ENCODE measurements at regions not wholly inside any gene's neighbourhood (a gene's known extent, or its start where the extent isn't known, plus 50 kb on each side); places are given as distances from the start of the nearest gene placed in this dataset.
A peak's percentile ranks its signal among the peaks of the same experiment; 100 is the strongest.

DNA sequence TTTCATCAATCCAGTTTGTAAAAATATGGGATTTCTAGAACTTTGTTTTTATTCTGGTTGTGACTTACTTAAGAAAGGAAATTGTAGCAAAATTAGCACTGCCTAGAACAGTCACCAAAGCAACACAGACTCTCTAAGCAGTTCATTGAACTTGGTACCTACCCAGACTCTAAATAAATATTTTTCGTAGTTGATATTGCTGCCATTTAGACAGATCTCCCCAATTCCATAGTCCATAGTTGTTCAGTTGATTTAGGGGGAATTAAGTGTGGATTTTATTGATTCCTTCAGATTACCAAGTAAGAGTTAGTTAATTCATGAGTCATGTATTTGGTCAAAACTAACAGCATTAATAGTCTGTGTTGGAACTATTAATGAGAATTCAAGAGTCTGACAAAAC is 822.5 kb downstream of the DHX35 start:
- no peak for ATAC-seq (ENCODE audit: low FRiP score)
- DNase-seq (ENCODE audit: low spot score) = no peak
- TF ChIP-seq CTCF (IDR thresholded peaks at IDR 0.05) = no peak

GRCh38 chr20:39778847-39779604 is 816.9 kb downstream of the DHX35 start:
- ATAC-seq (ENCODE audit: low FRiP score) (no peak), DNase-seq (ENCODE audit: low spot score) (no peak)
- no peak for TF ChIP-seq CTCF (IDR thresholded peaks at IDR 0.05)

GRCh38 chr20:39778431-39778830 is 816.3 kb downstream of the DHX35 start:
- no peak for TF ChIP-seq CTCF (IDR thresholded peaks at IDR 0.05)
- DNase-seq (ENCODE audit: low spot score) (no peak), ATAC-seq (ENCODE audit: low FRiP score) (no peak)

DNA sequence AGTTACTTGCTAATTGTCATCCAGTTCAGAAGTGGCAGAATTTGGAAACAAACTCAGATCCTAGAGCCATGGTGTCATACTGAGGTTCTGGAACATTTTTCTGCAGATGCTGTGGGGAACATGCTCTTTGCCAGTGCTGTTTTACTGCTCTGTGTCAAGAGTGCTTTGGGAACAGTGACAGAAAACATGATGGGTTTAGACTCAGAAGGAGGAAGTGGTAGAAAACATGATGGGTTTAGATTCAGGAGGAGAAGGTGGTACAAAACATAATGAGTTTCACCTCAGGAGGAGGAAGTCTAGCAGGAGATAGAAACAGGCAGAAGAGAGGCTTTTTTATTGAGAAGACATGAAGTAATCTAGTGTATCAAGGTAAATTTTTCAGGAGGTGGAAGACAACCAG is 815.5 kb downstream of the DHX35 start:
- DNase-seq (ENCODE audit: low spot score) = no peak
- no peak for ATAC-seq (ENCODE audit: low FRiP score)
- no peak for TF ChIP-seq CTCF (IDR thresholded peaks at IDR 0.05)

GRCh38 chr20:39775110-39775509 is 813.0 kb downstream of the DHX35 start:
- no peak for TF ChIP-seq CTCF (IDR thresholded peaks at IDR 0.05)
- ATAC-seq (ENCODE audit: low FRiP score) = no peak
- DNase-seq (ENCODE audit: low spot score) = peak; percentile 26

DNA sequence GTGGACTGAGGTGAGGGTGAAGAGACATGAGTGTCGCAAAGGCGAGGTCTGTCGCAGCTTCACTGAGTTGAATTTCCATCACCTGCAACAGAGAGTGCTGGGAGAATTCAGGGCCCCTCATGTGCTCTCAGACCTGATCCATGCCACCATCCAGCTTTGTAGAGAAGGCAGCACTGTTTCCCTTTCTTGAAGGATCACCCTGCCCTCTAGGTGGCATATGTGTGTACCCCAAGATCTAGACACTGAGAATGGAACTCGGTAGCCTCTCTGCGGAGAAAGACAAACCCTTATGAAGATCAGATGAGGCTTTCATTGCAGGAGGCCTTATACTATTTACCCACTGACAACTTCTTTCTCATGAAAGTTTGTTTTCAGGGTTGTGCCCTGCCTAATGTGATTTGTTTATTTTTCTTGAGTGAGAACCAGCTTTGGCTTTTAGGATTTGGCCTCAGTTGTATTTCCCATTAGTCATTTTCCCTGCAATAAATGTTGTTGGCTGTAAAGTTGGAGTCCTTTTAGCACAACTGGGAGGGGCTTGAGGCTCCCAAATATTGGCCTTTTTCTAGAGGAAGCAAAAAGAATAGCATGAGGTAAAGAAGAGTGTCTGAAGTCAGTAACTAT is 811.3 kb downstream of the DHX35 start:
- no peak for TF ChIP-seq CTCF (IDR thresholded peaks at IDR 0.05)
- no peak for ATAC-seq (ENCODE audit: low FRiP score)

DNA sequence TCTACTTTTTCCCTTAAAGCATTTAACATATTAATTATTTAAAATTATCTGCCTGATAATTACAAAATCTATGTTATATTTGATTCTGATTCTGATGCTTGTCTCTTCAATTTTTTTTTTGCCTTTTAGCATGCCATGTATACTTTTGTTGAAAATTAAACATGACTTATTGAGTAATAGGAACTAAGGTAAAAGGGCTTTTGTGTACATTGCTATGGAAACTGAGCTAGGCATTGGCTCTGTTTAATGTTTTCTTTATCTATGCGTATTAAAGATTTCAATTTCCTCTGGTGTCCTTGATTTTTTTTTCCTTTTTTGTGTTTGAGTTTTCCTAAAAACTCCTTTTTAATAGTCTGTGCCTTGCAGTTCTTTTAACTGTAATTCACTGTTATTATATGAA is 805.2 kb downstream of the DHX35 start:
- no peak for ATAC-seq (ENCODE audit: low FRiP score)
- no peak for TF ChIP-seq CTCF (IDR thresholded peaks at IDR 0.05)
- DNase-seq (ENCODE audit: low spot score) = no peak

More for the DNA sequence above, 811.3 kb downstream of the DHX35 start:
- no peak for DNase-seq (ENCODE audit: low spot score)

Measured in omental fat pad (tissue), 3 donors.